GM06990 (cell line): ENCODE measurements at regions not wholly inside any gene's neighbourhood (a gene's known extent, or its start where the extent isn't known, plus 50 kb on each side); places are given as distances from the start of the nearest gene placed in this dataset.

ENCODE experiments used
- DNase-seq: peaks from one replicate; pipeline ENCODE4 v3.0.0-alpha.2; 2011; ENCODE audit not compliant: insufficient read length; ENCODE audit errors: extremely low read depth
- H3K27me3 ChIP-seq: replicated peaks from 2 replicates; pipeline ENCODE4 v1.6.0; 2011; ENCODE audit warnings: low read length; ENCODE audit not compliant: control insufficient read depth, insufficient read depth
- H3K36me3 ChIP-seq: 2 replicates; pipeline ENCODE4 v1.5.1; 2011; ENCODE audit warnings: low read length; ENCODE audit not compliant: control insufficient read depth, insufficient read depth
- H3K4me3 ChIP-seq: replicated peaks from 2 replicates; pipeline ENCODE4 v1.5.1; 2011; ENCODE audit warnings: low read depth, mild to moderate bottlenecking, control low read depth, low read length
- CTCF ChIP-seq: IDR thresholded peaks from 2 replicates; pipeline ENCODE4 v1.5.1; 2011; ENCODE audit warnings: low read length, control low read depth, mild to moderate bottlenecking, inconsistent platforms; ENCODE audit not compliant: insufficient read depth, poor library complexity, severe bottlenecking

- no peaks in the 10 kb centered on the region for H3K36me3 ChIP-seq
- no peak for DNase-seq
- H3K4me3 ChIP-seq, result no peak overlapping the region
- no peaks in the 10 kb centered on the region for H3K27me3 ChIP-seq
- no peak for TF ChIP-seq CTCF
Observed at GRCh38 chr2:42849311-42849710, 56.9 kb upstream of the HAAO start.

- TF ChIP-seq CTCF, result no peak
- no peak for DNase-seq
- no peaks in the 10 kb centered on the region for H3K36me3 ChIP-seq
- H3K27me3 ChIP-seq, result no peaks in the 10 kb centered on the region
- H3K4me3 ChIP-seq, result no peak overlapping the region
Observed at GRCh38 chr2:42848726-42849290, 56.4 kb upstream of the HAAO start.

GRCh38 chr2:42848265-42848664, 55.9 kb upstream of the HAAO start:
- no peak for TF ChIP-seq CTCF

GRCh38 chr2:42847596-42848151, 55.3 kb upstream of the HAAO start:
- DNase-seq, result no peak
- Histone ChIP-seq H3K36me3 (no peaks in the 10 kb centered on the region), H3K27me3 (no peaks in the 10 kb centered on the region), H3K4me3 (no peak overlapping the region)
- no peak for TF ChIP-seq CTCF

More at GRCh38 chr2:42848265-42848664, 55.9 kb upstream of the HAAO start:
- no peak for DNase-seq
- Histone ChIP-seq H3K27me3 (no peaks in the 10 kb centered on the region), H3K36me3 (no peaks in the 10 kb centered on the region), H3K4me3 (no peak overlapping the region)

GRCh38 chr2:42846932-42847595, 54.7 kb upstream of the HAAO start:
- Histone ChIP-seq H3K36me3 (no peaks in the 10 kb centered on the region), H3K4me3 (no peak overlapping the region), H3K27me3 (no peaks in the 10 kb centered on the region)
- no peak for TF ChIP-seq CTCF
- DNase-seq, result no peak
